Spleen (tissue), 11 donors: ENCODE measurements at regions not wholly inside any gene's neighbourhood (a gene's known extent, or its start where the extent isn't known, plus 50 kb on each side); places are given as distances from the start of the nearest gene placed in this dataset.

Experiments used
- DNase-seq: peaks from one replicate; pipeline ENCODE4 v3.0.0-alpha.2; 2020
- H3K27ac ChIP-seq, 8 donors: fragments of 200-600 bp; sonication (generic) in 7 of 8; 1 replicate in 4 of 8; 2 replicates in 4 of 8; pipeline versions ENCODE4 v1.5.0 to v1.8.0; 2016 to 2021; ENCODE audit warnings: inconsistent platforms in 4 of 8, mild to moderate bottlenecking in 4 of 8, moderate library complexity in 1 of 8
- H3K27me3 ChIP-seq, 7 donors: fragments of 200-600 bp; sonication (generic) in 6 of 7; replicated peaks in 1 of 7; 1 replicate in 4 of 7; 2 replicates in 3 of 7; pipeline versions ENCODE4 v1.5.0 to v1.8.0; 2016 to 2021; ENCODE audit warnings: inconsistent platforms in 3 of 7, mild to moderate bottlenecking in 1 of 7
- H3K36me3 ChIP-seq, 6 donors: fragments of 200-600 bp; sonication (generic) in 5 of 6; 1 replicate in 4 of 6; 2 replicates in 2 of 6; pipeline versions ENCODE4 v1.5.0 to v1.8.0; 2016 to 2021; ENCODE audit warnings: inconsistent platforms in 2 of 6
- H3K4me1 ChIP-seq, 6 donors: fragments of 200-600 bp; sonication (generic) in 5 of 6; 1 replicate in 3 of 6; 2 replicates in 3 of 6; pipeline versions ENCODE4 v1.5.0 to v1.8.0; 2016 to 2021; ENCODE audit warnings: inconsistent platforms in 3 of 6
- H3K4me3 ChIP-seq, 8 donors: fragments of 200-600 bp; sonication (generic) in 7 of 8; 1 replicate in 4 of 8; 2 replicates in 4 of 8; pipeline versions ENCODE4 v1.5.0 to v1.8.0; 2016 to 2021; ENCODE audit warnings: inconsistent platforms in 4 of 8, mild to moderate bottlenecking in 4 of 8, moderate library complexity in 2 of 8
- H3K9me3 ChIP-seq, 8 donors: fragments of 200-600 bp; sonication (generic) in 7 of 8; 1 replicate in 4 of 8; 2 replicates in 4 of 8; pipeline versions ENCODE4 v1.5.0 to v1.8.0; 2016 to 2021; ENCODE audit warnings: inconsistent platforms in 4 of 8
- CTCF ChIP-seq, 11 experiments: fragments of 200-600 bp in 7 of 11; fragments of 450-650 bp in 4 of 11; sonication (generic) in 4 of 11; IDR thresholded peaks in 8 of 11; conservative IDR thresholded peaks in 3 of 11; 1 replicate in 7 of 11; 2 replicates in 4 of 11; pipeline versions ENCODE4 v1.4.0 to v1.8.0; 2016 to 2021; ENCODE audit warnings: antibody characterized with exemption in 11 of 11, inconsistent platforms in 4 of 11, mild to moderate bottlenecking in 1 of 11
- POLR2A ChIP-seq, 3 donors: fragments of 450-650 bp; IDR thresholded peaks; one replicate each; pipeline ENCODE4 v1.5.1; 2017; ENCODE audit warnings: antibody characterized with exemption in 3 of 3, mild to moderate bottlenecking in 1 of 3
- POLR2AphosphoS5 ChIP-seq, 3 donors: sonication (generic); formaldehyde crosslinking; IDR thresholded peaks; one replicate each; pipeline ENCODE4 v1.5.1; 2017; ENCODE audit warnings: antibody characterized with exemption in 3 of 3
- WGBS, 5 donors: extraction: QIAGEN DNeasy Blood & Tissue Kit in 3 of 5; methylation state at CpG; one replicate each; pipeline versions ENCODE4 v1.1.5 to v1.1.7; 2013 to 2018; 5-methylcytosine and 5-hydroxymethylcytosine counted together
- intact Hi-C: fragments of 100-400 bp; cut with DNase I; formaldehyde crosslinking; loops from one replicate; pipeline ENCODE4 v1.15.0; 2023; ENCODE audit warnings: low total_unique reads
- donor health status: healthy with polysubstance abuse.
- donor health status: DM: no; HTN: no; CAD: no; lungs with moderate emphysema.
- donor health status: DM: no; HTN: no; CAD: no.
- donor health status: Bipolar disorder and iron deficiency.
- donor health status: healthy.
- donor health status: DM: no; HTN: no; CAD: no.
- donor health status: DM: yes; HTN: yes; CAD: no.

DNA sequence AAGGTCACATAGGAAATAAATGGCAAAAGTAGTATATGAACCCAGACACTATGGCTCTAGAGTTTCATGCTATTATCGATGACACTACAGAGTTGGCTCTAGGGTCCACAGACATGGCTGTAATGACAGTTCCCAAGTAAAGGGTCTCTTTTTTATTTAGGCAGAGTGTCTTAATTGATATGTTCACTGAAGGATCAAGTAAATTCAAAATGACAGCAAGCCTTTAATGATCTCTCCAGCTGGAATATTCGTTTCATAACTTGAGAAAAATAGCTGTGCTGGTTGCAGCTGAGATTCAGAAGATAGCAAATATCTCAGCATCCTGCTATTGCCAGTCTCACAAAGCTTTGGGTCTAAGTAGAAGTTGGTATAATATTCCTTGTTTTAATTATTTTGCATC lies 333.6 kb upstream of the MAGI2 start:
- H3K9me3 ChIP-seq = peaks cover 0 to 7% (median 0%) of the 10 kb centered on the region in 8 donors
- H3K27me3 ChIP-seq = no peaks in the 10 kb centered on the region
- no peaks in the 10 kb centered on the region for H3K4me1 ChIP-seq
- no peak for TF ChIP-seq POLR2AphosphoS5 (IDR thresholded peaks at IDR 0.05)
- no peak for TF ChIP-seq CTCF (IDR thresholded peaks at IDR 0.05 in 8 of 11, conservative IDR thresholded peaks at IDR 0.05 in 3 of 11)
- TF ChIP-seq POLR2A (IDR thresholded peaks at IDR 0.05) = no peak
- H3K4me3 ChIP-seq = no peak overlapping the region
- no peaks in the 10 kb centered on the region for H3K36me3 ChIP-seq
- intact Hi-C loops = no loop called here
- DNase-seq = no peak
- no peak overlapping the region for H3K27ac ChIP-seq
- 68 to 83% (median 71%) methylated on average over 2 of the region's 2 CpGs for WGBS, 5 donors

- H3K27me3 ChIP-seq = no peaks in the 10 kb centered on the region
These were observed 332.7 kb upstream of the MAGI2 start for GRCh38 chr7:79786187-79786586.

DNA sequence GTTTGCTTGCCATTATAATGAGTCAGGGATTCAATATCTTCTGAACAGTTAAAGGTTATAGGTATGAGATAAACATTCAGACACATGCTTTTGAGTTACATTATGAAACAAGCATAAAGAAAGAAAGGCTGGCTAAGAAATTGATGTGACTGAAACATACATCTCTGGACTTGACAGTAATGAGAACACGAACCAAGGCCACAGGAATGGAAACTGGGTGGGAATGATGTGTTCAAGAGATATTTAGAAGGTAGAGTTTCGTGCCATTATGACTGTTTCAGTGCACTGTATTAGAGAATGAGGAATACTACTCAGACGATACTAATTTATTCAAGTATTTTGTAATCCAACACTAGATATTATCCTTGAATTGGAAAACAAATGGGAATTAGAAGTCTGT lies 332.1 kb upstream of the MAGI2 start:
- intact Hi-C loops = no loop called here
- no peaks in the 10 kb centered on the region for H3K4me1 ChIP-seq
- no peak overlapping the region for H3K4me3 ChIP-seq
- no peak overlapping the region for H3K27ac ChIP-seq
- no peaks in the 10 kb centered on the region for H3K36me3 ChIP-seq
- H3K9me3 ChIP-seq = peaks cover 0 to 7% (median 0%) of the 10 kb centered on the region in 8 donors
- WGBS, 5 donors = 68 to 79% (median 73%) methylated on average over 3 of the region's 3 CpGs
- TF ChIP-seq POLR2A (IDR thresholded peaks at IDR 0.05) (no peak), CTCF (IDR thresholded peaks at IDR 0.05 in 8 of 11, conservative IDR thresholded peaks at IDR 0.05 in 3 of 11) (no peak), POLR2AphosphoS5 (IDR thresholded peaks at IDR 0.05) (no peak)
- H3K27me3 ChIP-seq = no peaks in the 10 kb centered on the region
- no peak for DNase-seq

More at GRCh38 chr7:79786187-79786586, 332.7 kb upstream of the MAGI2 start:
- Histone ChIP-seq H3K36me3 (no peaks in the 10 kb centered on the region), H3K4me1 (no peaks in the 10 kb centered on the region), H3K9me3 (peaks cover 0 to 7% (median 0%) of the 10 kb centered on the region in 8 donors), H3K4me3 (no peak overlapping the region), H3K27ac (no peak overlapping the region)
- 70 to 82% (median 79%) methylated on average over 5 of the region's 5 CpGs for WGBS, 5 donors
- DNase-seq = no peak
- TF ChIP-seq POLR2AphosphoS5 (IDR thresholded peaks at IDR 0.05) (no peak), POLR2A (IDR thresholded peaks at IDR 0.05) (no peak), CTCF (IDR thresholded peaks at IDR 0.05 in 8 of 11, conservative IDR thresholded peaks at IDR 0.05 in 3 of 11) (no peak)
- intact Hi-C loops = no loop called here

DNA sequence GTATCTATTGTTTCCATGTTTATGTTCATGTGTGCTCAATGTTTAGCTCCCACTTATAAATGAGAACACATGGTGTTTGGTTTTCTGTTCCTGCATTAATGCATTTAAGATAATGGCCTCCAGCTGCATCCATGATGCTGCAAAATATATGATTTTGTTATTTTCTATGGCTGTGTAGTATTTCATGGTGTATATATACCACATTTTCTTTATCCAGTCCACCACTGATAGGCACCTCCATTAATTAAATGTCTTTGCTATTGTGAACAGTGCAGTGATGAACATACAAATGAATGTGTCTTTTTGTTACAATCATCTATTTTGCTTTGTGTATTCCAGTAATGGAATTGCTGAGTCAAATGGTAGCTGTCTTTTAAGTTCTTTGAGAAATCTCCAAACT lies 329.4 kb upstream of the MAGI2 start:
- TF ChIP-seq POLR2A (IDR thresholded peaks at IDR 0.05) = no peak
- no peak for TF ChIP-seq CTCF (IDR thresholded peaks at IDR 0.05 in 8 of 11, conservative IDR thresholded peaks at IDR 0.05 in 3 of 11)
- TF ChIP-seq POLR2AphosphoS5 (IDR thresholded peaks at IDR 0.05) = no peak
- no peak for DNase-seq
- no peak overlapping the region for H3K4me3 ChIP-seq
- intact Hi-C loops = no loop called here
- H3K36me3 ChIP-seq = no peaks in the 10 kb centered on the region
- peaks cover 0 to 12% (median 2%) of the 10 kb centered on the region in 8 donors for H3K9me3 ChIP-seq
- no peaks in the 10 kb centered on the region for H3K27me3 ChIP-seq
- H3K4me1 ChIP-seq = no peaks in the 10 kb centered on the region
- no peak overlapping the region for H3K27ac ChIP-seq
